Stimulated activated CD8-positive, alpha-beta memory T cell treated with anti-CD3 and anti-CD28 coated beads, Interleukin-2, amount 100 ng/mL, for 48 hours (primary cell): ENCODE measurements at regions not wholly inside any gene's neighbourhood (a gene's known extent, or its start where the extent isn't known, plus 50 kb on each side); places are given as distances from the start of the nearest gene placed in this dataset.

ENCODE experiments used
- DNase-seq, 2 donors: peaks; one replicate each; pipeline ENCODE4 v3.0.0-alpha.2; 2020; ENCODE audit warnings: low read depth in 2 of 2

DNA sequence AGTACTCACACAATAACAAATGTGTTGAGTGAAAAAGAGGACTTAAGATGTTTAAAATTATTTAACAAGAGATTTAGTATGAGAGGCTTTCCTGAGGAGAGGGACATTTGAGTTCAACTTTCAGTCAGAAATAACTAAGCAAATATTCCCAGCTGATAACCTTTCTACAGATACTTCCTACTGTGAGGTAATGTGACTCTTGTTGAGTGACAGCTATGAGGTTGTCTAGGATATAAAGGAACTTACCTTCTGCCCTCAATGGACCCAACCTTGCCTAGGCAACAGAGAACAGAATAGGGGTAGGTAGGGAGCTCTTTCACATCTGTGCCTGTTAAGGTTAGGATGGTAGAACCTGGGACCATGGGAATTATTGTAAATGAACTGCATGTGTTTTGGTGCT, 54.7 kb downstream of the GLUD2 start:
- DNase-seq: no peak

DNA sequence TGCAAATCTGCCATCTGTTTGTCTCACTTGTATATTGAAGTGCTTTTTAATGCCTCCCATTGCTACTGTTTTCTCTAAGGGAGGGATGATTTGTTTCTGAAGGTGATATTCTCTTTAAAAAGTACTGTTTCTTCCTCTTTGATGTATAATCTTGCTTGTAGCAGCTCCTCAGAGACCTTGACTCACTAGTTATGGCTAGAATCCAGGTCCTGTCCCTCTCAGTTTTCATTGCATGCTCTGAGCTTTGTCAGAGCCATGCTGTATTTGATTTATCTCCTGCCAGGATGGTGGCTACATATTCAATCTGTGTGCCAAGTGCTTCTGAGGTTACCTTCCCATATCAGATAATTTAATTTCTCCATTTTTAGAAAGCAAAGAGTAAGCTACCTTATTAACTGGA, 56.0 kb downstream of the GLUD2 start:
- no peak for DNase-seq

DNA sequence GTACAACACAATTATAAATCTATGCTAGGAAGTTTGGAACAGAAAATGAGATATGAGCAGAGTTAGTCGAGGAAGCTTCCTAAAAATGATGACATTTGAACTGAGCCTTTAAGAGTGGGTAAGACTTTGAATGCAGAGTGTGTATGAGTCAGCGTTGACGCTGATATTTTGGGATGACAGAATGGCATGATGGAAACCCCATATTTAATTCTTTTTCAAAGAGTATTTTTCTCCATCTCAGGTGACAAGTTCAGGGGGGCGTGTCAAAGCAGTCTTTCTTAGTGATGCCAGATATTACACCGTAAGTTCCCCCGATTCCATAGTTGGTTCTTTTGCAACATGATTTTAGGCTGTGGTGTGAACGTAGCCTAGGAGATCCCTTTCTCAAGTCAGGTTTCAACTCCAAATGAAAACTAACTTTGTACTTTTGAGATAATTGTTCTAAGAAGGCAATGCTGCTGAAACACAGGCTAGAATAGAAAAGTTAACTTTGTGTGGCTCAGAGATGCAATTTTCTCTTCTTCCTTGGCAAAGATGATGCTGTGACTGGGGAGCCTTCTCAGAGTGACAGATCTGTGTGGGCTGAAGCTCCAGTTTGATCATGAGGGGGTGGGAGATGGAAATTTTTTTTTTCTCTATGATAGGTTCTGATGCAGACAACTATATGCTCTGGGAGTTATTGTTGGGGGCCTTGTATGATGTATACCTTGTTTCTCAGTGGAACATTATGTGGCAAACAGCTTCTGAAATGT, 59.2 kb downstream of the GLUD2 start:
- no peak for DNase-seq

DNA sequence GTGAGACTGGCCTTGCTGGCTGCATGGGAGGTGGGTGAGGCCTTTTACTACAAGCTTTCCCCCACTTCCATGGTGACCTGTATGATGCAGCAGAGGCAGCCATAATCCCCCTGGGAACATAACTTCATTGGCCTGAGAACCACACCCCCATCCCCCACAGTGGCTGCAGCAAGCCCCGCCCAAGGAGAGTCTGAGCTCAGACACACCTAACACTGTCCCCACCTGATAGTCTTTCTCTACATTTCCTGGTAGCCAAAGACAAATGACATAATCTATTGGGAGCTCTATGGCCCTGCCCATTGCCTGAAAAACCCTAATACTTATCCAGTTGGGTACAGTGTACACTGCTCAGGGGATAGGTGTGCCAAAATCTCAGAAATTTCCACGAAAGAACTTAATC, 62.6 kb downstream of the GLUD2 start:
- DNase-seq: no peak

DNA sequence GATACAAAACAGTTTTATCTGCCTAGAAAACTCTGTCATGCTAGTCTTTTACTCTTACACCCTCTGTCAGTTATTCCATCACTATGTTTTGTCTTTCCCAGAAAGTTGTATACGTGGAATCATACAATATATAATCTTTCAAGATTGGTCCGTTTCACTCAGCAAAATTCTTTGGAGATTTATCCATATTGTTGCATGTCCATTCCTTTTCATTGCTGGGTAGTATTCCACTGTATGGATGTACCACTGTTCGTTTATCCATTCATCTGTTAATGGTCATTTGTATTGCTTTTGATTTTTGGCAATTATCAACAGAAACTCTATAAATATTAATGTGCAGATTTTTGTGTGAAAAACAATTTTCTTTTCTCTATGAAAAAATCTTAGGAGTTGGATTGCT, 63.1 kb downstream of the GLUD2 start:
- no peak for DNase-seq

DNA sequence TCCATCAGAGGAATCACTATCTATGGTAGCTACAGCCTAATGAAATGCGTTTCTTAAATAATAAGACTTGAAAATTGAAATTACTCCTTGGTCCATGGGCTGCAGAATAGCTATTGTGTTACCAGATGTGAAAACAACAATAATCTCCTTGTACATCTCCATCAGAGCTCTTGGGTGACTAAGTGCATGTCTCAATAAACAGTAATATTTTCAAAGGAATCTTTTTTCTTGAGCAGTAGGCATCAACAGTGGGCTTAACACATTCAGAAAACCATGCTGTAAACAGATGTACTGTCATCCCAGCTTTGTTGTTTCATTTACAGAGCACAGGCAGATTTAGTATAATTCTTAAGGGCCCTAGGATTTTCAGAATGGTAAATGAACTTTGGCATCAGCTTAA, 67.3 kb downstream of the GLUD2 start:
- DNase-seq: no peak

DNA sequence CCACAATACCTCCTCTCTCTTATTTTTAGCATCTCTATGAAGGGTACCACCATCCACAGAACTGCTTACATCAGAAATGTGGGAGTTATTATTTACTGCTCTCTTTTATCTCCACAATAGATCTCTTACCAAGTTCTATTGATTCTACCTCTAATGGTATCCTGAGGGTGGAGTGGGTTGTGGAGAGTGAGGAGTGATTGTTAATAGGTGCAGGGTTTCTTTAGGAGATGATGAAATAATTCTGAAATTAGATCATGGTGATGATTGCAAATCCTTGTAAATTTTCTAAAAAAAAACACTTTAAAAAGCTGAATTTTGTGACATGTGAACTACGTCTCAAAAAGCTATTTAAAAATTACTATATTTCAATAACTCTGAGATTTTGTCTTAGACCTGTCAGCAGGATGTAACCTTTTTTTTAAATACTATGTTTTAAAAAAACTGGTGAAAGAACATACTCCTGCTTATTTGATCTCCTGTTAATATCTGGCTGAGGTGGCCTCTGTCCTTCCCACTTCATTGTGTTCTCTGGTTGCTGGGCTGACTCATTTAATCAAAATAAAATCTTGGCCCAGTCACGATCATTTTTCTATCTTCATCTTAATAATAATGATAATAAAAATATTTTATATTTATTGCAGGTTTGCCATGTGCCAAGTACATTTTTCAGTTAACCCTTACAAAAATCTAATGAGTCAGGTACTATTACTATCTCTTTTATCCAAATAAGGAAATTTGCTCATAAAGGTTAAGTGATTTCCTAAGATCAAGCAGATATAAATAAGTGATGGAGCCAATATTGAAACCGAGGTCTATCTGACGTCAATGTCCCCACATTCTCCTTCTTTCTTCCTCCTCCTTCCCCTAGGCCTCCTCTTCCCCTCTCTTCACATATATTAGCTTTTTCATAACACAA, 73.5 kb downstream of the GLUD2 start:
- DNase-seq: no peak

DNA sequence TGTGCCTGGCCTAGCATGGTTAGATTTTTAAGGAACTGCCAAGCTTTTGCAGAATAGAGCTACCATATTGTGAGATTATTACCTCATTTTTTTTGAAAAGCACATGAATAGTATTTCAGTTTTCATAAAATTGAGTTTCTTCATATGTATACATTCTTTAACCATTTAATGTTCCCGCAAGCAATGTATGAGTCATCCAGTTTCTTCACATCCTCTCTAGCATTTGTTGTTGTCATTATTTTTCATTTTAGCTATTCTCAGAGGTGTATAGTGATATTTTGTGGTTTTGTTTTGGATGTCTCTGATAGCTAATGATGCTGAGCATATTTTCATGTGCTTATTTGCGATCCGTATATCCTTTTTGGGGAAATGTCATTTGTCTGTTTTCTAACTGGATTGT, 74.9 kb downstream of the GLUD2 start:
- no peak for DNase-seq

DNA sequence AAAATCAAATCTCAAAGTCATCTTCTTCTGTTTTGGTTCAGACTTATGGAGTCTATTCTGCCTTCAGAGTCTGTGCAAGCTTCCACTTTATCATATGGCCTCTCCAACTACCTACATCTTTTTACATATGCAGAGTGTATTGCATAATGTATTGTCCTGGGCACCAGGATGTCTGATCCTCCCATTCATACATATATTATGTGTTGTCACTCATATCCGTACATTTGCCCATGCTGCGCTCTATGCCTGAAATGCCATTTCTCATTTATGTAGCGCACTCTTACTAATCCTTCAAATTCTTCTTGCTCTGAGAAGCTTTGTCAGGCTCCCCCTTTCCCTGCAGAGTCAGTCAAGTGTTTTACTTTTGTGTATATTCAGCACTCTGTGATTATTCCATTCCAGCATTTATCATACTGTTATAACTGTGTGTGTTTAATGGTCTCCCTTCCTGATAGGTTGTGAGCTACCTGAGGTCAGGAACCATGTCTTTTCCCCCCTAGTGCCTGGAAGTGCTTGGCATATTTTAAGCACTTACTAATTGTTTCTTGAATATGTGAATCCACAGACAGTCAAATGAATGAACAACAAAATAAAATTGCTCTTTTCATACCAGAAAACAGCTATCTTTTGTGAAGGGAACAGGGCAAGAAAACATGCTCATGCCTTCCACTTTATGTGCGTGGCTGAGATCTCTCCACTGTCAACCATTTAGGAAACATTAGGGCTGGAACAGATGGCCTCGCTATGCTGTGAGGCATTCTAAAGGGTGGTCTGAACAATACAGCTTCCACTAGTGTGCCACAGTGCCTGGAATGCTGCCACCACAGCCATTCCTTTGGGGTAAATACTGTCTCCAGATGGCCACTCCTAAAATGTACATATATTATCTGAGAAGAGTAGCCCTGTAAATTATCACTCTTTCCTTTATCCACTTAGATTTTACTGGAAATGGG, 81.8 kb downstream of the GLUD2 start:
- DNase-seq: no peak

DNA sequence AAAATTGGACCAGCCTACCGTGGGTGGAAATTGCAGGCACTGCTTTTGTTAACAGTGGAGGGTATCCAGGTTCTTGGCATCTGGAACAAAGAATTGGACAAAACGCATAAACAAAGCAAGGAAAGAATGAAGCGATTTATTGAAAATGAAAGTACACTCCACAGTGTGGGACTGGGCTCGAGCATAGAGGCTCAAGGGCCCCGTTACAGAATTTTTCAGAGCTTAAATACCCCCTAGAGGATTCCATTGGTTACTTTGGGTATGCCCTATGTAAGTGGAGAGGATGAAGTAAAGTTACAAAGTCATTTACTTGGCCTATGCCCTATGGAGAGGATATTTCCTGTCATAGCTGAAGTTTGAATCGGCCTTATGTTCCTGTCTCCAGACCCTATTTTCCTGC, 85.3 kb downstream of the GLUD2 start:
- no peak for DNase-seq

DNA sequence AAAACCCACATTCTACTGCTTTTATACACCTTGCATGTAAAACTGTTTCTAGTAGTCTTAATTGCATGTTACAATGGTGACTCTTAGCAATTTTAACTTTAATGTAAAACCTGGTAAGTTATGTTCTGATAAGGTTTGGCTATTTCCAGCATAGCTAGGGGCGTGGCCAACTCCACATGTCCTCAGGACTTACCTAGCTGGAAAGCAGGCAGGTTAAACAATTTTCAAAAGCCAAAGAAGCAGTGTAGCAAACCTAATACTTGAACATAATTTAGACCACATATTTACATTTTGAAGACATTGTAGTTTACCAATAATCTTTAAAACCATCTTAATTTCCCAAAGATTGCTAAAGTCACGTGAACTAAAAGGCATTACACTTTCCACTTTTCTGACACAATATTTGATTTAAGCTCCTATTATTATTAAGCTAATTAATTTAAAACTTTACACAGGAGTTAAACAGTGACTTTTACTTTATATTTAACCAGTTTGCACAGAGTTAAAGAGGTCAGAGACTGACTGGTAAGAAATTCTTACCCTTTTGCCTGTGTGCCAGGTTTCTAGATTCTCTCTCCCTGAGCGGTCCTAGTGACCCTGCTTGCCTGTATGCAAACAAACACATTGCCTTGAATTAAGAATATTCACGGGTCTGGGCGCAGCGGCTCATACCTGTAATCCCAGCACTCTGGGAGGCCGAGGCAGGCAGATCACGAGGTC, 88.2 kb downstream of the GLUD2 start:
- no peak for DNase-seq

DNA sequence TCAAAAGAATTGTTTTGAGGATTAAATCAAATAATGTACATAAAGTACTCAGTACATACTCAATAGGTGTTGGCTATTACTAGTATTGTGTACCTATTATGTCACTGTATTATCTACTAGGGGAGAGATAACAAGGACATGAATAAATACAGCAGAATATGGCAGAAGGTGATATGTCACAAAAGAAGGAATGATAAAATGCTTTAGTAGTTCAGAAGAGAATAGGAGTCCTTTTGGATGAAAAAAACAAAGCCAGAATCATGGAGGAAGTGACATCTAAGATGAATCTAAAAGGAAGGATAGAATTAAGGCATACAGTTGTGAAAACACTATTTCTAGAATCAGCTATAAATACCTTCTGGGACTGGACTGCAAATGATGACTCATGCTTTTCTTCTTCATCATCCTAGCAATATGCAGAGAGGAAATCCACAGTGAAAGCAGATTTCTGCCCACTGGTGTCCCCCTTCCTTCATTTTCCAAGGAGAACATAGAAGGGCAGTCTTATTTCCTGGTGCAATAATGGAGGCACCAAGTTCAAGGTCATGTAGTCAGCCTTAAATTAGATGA, 98.7 kb downstream of the GLUD2 start:
- DNase-seq: no peak

DNA sequence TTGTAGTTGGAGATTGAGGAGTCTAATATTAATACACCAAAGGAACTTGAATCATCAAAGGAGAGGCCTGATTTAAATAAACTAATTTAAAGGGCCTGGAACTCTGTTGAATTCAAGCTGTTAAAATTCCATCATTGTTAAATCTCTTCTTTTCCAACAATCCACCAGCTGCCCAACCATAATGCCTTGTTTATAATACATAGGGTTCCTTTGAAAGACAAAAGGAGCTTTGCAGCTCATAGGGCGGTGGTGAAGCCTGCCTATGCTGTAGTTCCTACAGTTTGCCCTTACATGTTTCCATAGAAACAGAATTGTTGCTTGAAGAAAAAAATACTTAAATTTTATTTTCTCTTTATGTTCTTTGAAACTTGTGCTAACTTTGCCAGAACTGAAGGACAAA, 102.8 kb downstream of the GLUD2 start:
- no peak for DNase-seq

DNA sequence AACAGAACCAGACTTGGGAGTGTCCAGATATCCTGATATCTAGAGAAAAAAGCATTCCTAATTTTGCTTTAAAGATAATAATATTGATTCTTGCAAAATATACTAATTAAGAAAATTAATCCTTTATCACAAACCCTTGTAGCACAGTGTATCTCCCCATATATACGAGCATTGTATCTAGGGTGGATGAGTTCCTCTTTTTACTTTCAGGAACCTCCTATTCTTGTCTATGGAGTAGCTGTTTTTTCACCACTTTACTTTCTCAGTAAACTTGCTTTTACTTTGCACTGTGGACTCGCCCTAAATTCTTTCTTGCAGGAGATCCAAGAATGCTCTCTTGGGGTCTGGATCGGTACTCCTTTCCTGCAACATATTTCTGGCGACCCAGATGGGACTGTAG, 103.9 kb downstream of the GLUD2 start:
- DNase-seq: no peak

DNA sequence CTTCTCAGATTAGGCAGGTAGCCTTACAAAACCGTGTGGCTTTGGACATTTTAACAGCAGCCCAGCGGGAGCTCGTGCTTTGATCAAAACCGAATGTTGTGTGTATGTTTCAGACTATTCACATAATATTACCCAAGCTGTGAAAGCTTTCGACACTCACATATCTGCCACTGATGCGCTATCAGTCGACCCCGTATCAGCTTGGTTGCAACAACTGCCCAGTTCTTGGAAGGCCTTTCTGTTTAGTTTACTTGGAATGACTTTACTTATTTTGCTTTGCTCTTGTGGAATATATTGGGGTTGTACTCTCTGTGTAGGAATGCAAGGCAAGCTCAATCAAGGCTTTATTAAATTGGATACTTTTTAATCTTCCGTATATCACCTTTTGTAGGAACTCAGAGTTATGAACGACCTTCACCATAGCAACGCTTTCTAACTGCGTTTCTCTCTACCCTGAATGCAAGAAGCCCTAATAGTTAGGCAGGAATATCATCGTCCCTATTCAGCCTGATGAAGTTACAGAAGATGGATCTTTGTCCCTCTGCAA, 107.5 kb downstream of the GLUD2 start:
- DNase-seq: no peak

DNA sequence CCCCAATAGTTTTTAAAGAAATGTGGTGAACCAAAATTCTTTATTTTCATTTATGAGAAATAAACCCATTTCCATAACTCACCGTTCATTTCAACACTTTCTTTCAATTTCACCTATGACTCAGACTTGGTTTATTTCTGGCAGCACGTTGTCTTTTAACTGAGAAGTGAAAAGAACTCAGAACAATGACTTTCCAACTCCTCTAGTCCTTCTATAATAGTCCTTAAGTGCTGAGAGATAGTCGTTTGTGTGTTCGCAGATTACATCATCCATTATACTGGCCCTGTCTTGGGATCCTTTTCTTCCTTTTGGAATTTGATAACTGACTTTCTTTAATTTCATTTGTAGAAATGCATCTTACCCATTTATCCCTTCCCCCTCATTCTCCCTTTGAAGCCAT, 113.6 kb downstream of the GLUD2 start:
- no peak for DNase-seq

DNA sequence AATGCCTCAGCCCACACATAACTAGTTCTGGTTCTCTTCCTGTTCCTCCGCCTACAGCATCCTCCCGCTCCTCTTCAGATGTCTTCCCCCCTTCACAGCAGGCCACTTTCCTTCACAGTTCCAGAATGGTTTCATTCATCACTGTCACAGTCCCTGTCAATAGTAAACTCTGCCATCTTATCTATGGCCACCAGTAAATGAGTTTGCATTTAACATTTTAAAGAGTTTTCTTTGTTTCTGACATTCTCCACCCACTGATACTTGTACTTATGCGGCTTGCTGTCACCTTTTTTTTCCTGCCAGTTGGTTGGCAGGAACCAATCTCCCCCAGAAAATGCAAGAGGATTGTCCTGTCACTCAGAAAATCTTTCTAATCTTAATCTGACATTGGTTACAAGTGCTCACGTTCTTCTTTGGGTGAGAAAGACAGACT, 114.1 kb downstream of the GLUD2 start:
- DNase-seq: no peak

DNA sequence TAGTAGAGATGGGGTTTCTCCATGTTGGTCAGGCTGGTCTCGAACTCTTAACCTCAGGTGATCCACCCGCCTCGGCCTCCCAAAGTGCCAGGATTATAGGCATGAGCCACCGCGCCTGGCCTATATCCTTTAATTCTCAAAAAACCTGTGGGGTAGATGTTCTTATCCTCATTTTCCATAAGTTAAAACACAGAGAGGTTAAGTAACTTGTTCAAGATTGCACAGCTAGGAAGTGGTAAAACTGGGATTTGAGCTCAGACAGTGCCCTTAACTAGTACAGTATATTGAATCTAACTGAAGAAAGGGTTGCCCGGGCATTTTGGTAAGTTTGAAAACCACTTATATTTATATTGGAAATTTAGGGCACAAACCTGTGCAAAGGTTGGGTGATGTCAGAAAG, 116.0 kb downstream of the GLUD2 start:
- no peak for DNase-seq

DNA sequence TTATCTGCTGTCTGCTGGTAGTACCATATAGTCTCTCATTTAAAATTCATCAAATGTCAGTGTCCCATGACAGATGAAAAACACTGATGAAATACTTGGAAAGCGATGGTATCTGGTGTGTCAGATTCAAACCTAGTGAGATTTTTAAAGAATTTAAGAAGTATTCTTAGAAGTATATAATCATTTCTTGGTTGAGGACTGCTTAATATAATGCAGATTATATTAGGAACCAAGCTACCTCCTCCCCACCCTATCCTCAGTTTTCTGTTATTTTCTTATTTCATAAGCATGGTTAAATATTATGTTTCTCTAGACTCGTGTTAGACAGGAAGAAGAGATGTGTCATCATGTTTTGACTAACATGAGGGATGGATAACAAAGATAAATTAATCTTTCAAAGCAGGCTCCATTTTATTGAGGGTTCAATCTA, 118.5 kb downstream of the GLUD2 start:
- DNase-seq: no peak
